Gastroesophageal sphincter (tissue), 3 donors: ENCODE measurements at regions not wholly inside any gene's neighbourhood (a gene's known extent, or its start where the extent isn't known, plus 50 kb on each side); places are given as distances from the start of the nearest gene placed in this dataset.

Experiments used
- EP300 ChIP-seq: sonication (generic); formaldehyde crosslinking; IDR thresholded peaks from one replicate; pipeline ENCODE4 v1.6.1; 2017; ENCODE audit warnings: antibody characterized with exemption, mild to moderate bottlenecking
- POLR2A ChIP-seq, 2 donors: fragments of 450-650 bp; IDR thresholded peaks; one replicate each; pipeline ENCODE4 v1.6.1; 2017; ENCODE audit warnings: antibody characterized with exemption in 2 of 2, mild to moderate bottlenecking in 2 of 2, moderate library complexity in 1 of 2
- POLR2AphosphoS5 ChIP-seq: sonication (generic); formaldehyde crosslinking; IDR thresholded peaks from one replicate; pipeline ENCODE4 v1.6.1; 2017; ENCODE audit warnings: antibody characterized with exemption
- TF ChIP-seq, protein P1 (sequence below), 4 experiments: fragments of 200-600 bp in 2 of 4; fragments of 450-650 bp in 2 of 4; sonication (generic) in 1 of 4; IDR thresholded peaks; one replicate each; pipeline ENCODE4 v1.5.1; 2017 to 2019; ENCODE audit warnings: antibody characterized with exemption in 4 of 4, mild to moderate bottlenecking in 2 of 4, moderate library complexity in 2 of 4

DNA sequence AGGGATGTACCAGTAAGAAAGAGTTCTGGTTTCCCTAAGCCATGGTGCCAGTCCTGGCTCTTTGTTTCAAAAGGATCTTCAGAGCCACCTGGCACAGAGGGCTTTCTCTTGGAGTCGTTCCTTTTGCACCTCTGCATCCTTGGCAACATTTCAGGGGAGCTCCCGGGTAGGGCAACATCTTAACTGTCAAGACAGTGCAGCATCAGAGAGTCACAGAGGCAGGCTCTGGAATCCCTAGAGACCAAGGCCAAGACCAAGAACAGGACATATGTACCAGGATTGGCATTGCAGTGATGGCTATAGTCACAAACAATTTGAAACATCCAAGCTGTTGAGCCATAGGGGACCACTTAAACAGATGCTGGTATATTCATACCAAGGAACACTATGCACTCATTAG lies 129.4 kb upstream of the ADPGK start:
- TF ChIP-seq, protein P1, sequence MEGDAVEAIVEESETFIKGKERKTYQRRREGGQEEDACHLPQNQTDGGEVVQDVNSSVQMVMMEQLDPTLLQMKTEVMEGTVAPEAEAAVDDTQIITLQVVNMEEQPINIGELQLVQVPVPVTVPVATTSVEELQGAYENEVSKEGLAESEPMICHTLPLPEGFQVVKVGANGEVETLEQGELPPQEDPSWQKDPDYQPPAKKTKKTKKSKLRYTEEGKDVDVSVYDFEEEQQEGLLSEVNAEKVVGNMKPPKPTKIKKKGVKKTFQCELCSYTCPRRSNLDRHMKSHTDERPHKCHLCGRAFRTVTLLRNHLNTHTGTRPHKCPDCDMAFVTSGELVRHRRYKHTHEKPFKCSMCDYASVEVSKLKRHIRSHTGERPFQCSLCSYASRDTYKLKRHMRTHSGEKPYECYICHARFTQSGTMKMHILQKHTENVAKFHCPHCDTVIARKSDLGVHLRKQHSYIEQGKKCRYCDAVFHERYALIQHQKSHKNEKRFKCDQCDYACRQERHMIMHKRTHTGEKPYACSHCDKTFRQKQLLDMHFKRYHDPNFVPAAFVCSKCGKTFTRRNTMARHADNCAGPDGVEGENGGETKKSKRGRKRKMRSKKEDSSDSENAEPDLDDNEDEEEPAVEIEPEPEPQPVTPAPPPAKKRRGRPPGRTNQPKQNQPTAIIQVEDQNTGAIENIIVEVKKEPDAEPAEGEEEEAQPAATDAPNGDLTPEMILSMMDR (IDR thresholded peaks at IDR 0.05) = no peak
- TF ChIP-seq POLR2AphosphoS5 (no peak), POLR2A (IDR thresholded peaks at IDR 0.05) (no peak), EP300 (no peak)
